Posterior cingulate gyrus (tissue), 11 donors: ENCODE measurements at regions not wholly inside any gene's neighbourhood (a gene's known extent, or its start where the extent isn't known, plus 50 kb on each side); places are given as distances from the start of the nearest gene placed in this dataset.

ENCODE experiments used
- DNase-seq, 10 donors: peaks; one replicate each; pipeline versions ENCODE4 v3.0.0 to v3.0.0-alpha.2; 2020 to 2021; ENCODE audit warnings: mixed read lengths in 3 of 10
- intact Hi-C: fragments of 100-400 bp; cut with DNase I; formaldehyde crosslinking; loops from one replicate; pipeline ENCODE4 v1.15.1; 2023

GRCh38 chr15:93311620-93312019 lies 222.6 kb upstream of the RGMA start:
- intact Hi-C loops = no loop called here
- DNase-seq = peak in 1 of 10 donors; percentile 68

- no peak for DNase-seq
Measured at GRCh38 chr15:93308026-93308690, 219.1 kb upstream of the RGMA start.

DNA sequence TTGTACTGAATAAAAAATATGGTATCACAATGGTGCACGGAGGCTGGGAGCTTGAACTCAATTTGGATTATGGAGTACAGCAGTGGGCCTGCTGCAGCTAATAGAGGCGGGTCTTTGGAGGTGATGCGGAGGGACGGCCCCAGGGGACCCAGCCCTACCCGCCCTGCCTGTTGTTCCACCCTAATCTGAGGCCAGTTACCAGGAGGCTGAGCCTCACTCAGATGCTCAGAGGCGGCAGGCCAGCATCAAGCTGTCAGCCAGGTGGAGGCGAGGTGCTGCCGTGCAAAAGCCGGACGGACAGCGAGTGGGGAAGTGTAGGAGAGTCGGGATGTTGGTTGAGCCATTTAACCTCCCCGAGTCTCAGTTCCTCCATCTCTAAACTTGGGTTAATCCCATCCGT lies 218.5 kb upstream of the RGMA start:
- intact Hi-C loops = no loop called here
- DNase-seq = peak in 1 of 10 donors; percentile 70

More at GRCh38 chr15:93308026-93308690, 219.1 kb upstream of the RGMA start:
- intact Hi-C loops = no loop called here

GRCh38 chr15:93305306-93305705 lies 216.3 kb upstream of the RGMA start:
- intact Hi-C loops = no loop called here
- DNase-seq = no peak

DNA sequence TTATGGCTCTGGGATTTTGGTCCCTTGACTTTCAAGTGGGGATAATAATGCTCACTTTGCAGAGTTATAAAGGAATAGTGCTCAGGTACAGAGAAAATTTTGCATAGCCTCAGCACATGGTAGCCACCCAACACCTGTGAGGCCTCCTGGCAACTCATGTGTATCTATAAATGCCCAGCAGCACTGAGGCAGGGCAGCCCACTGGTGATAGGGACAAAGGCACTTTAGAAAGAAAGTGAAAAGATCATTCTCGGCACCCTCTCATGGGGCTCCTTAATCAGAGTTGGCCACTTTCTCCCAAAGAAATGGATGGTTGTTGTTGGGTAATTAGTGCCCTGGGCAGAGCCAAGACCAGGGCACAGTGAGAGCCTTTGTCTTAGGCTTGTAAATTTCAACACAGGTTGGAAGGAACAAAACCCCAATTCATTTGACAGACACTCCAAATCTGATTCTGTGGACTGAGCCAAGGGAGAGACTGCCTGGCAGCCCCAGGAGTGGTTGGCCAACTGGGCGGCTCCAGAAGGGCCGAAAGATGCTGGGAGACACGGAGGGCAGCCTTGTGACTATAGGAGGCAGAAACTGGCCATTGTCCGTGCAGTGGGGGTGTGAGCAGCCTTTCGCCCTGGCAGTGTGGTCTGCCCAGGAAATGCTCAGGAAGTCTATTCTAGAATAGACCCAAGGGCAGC lies 213.2 kb upstream of the RGMA start:
- DNase-seq = peak; percentile 36 to 93 (median 69)
- intact Hi-C loops = no loop called here

DNA sequence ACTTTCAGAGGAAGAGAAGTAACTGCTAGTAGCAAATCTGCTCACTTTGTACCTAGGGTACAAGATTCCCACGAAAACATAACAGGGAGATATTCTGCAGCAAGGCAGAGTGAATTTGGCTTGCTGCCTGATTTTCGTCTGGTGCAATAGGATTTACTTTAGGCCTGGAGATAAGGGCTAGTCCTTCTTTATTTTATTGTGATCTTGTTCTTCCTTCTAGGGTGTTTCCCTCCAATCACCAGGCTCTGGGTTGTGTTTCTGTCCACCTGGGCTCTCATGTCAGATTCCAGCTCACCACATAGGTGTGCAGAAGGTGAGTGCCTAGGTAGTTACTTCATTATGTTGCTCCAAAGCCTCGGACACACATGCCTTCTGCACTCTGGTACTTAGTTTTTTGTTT lies 211.8 kb upstream of the RGMA start:
- intact Hi-C loops = no loop called here
- peak in 1 of 10 donors; percentile 15 for DNase-seq

GRCh38 chr15:93299675-93300074 lies 210.7 kb upstream of the RGMA start:
- intact Hi-C loops = no loop called here
- DNase-seq = peak in 1 of 10 donors; percentile 8

- peak in 6 of 10 donors; percentile 22 to 88 (median 63) for DNase-seq
- intact Hi-C loops = no loop called here
Measured at GRCh38 chr15:93298901-93299300, 209.9 kb upstream of the RGMA start.

DNA sequence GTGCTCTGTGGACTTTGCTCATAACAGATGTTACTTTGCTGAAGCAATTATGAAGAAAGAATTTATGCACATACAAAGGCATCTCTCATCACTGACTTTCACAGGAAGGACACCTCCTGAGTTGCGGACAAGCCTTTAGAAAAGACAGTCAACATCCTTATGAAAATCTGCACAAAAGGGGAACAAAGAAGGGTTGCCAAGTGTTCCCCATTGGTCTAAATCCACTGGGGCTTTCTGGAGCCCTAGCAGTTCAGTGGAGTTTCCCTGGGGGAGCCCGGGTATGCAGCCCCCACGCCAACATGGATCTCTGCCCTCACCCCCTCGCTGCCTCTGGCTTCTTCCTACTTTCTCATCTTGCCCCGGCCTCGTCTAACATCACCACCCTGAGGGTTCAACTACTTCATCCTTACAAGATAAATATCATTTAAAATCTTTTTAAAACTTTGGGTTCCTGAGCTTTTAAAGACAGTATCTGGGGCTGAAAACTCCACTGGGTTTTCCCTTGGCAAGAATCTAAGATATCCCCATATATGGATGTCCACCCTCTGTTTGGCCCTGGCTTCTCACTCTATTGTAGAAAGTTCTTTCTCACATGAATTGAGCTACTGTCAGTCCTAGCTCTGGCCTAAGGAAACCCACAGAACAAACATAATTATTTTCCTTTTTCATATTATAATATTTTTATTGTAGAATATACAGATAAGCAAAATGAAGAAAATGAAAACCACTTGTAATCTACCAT lies 207.9 kb upstream of the RGMA start:
- intact Hi-C loops = no loop called here
- peak in 1 of 10 donors; percentile 19 for DNase-seq

GRCh38 chr15:93294896-93295295 lies 205.9 kb upstream of the RGMA start:
- intact Hi-C loops = no loop called here
- DNase-seq = no peak

DNA sequence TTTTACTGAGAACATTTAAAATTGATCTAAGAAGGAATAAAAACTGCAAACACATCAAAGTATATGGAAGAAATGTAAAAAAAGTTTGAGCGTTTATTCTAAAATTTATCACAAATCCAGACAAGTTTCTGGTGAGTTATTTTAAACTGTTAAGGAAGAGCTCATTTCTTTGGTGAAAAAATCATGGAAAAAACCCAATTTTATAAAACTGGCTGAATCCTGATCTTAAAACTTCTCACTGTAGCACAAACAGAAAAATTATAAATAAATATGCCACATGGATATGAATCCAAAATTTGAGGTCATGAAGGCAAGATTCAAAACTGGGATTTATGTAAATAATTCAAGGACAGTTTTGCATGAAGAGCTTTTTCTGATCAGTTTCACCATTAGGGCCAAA lies 205.1 kb upstream of the RGMA start:
- intact Hi-C loops = no loop called here
- DNase-seq = no peak

- intact Hi-C loops = no loop called here
- no peak for DNase-seq
Measured at GRCh38 chr15:93291380-93291779, 202.4 kb upstream of the RGMA start.

DNA sequence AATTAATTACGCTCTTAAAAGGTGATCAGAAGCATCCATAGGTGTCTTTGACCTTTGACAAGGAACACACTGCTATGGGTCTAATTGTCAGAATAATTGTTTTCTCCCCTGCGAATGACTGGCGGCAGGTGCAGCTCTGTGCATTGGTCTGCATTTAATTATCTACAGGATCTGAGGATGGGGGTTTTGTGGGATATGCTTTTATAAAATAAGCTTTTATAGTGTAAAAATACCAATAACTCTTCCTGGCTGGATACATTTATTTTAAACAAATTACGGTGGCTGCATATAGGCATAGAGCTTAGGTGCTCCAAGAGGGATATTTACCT lies 201.6 kb upstream of the RGMA start:
- intact Hi-C loops = no loop called here
- DNase-seq = no peak

- intact Hi-C loops = no loop called here
Measured at GRCh38 chr15:93289941-93290617, 201.1 kb upstream of the RGMA start.

DNA sequence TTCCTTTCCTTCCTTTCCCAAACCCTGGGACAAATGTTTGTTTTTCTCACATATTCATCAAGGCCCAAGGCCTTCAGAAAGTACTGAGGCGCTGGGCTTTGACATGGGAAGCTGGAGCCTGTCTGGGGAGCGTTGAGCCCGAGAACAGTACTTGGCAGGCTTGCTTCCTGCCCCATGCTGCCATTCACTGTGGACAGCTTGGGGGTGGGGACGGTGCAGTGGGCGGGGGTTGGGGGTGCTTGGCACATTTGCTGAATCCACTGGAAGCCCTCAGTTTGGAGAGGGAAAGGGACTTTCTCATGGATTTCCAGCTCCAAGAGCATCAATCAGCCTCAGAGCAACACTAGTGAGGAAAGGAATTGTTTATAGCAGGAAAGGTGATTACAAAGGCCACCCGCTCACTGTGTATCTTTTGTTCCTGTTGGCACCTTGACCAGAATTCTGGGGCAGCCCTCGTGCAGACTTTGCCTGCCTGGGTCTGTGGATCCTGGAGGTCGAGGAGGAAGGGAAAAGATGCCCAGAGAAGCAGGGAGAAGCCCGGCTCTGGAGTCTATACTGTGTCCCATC lies 199.8 kb upstream of the RGMA start:
- intact Hi-C loops = no loop called here
- peak in 4 of 10 donors; percentile 16 to 54 (median 22) for DNase-seq

More at GRCh38 chr15:93289941-93290617, 201.1 kb upstream of the RGMA start:
- peak in 1 of 10 donors; percentile 24 for DNase-seq

GRCh38 chr15:93286446-93286845 lies 197.4 kb upstream of the RGMA start:
- DNase-seq = peak in 1 of 10 donors; percentile 13
- intact Hi-C loops = no loop called here

- DNase-seq = peak in 1 of 10 donors; percentile 11
- intact Hi-C loops = no loop called here
Measured at GRCh38 chr15:93283854-93284253, 194.8 kb upstream of the RGMA start.

DNA sequence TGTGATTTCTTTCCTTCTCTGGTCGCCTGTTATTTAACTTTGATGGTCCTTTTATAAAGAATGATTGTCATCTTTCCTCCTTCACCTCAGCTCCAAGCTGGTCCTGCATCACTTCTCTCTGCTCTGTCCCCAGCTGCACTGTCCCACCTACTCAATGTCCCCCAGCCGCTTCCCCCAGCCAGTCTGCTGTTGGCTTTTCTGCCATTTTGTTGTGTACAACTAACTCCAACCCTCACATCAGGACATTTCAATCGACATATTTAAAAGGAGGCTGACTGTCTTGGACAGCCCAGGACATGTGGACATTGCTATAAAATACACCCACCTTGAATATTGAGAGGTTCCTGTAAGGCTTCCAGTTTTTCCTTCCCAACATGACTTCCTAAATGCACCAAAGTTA lies 193.8 kb upstream of the RGMA start:
- DNase-seq = peak in 1 of 10 donors; percentile 28
- intact Hi-C loops = no loop called here

DNA sequence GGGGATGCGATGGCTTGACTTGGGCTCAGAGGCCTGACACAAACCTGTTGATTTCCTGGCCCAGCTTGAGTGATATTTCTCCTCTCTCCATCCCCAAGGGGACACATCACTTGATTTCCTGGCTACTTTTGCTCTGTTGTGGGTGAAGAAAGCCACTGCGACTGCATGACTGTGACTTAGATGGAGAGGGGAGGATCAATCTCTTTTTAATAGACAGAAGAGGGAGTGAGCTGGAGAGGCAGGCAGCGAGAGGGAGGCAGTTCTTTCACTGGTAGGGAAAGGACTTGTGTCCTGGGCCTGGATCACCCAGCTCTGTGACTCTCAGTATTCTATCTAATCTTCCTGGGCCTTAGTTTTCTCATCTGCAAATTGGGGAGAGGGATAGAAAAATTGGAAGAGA lies 189.8 kb upstream of the RGMA start:
- peak in 1 of 10 donors; percentile 1 for DNase-seq
- intact Hi-C loops = no loop called here

GRCh38 chr15:93278006-93278405 lies 189.0 kb upstream of the RGMA start:
- no peak for DNase-seq
- intact Hi-C loops = no loop called here

GRCh38 chr15:93274257-93274656 lies 185.2 kb upstream of the RGMA start:
- peak in 1 of 10 donors; percentile 55 for DNase-seq
- intact Hi-C loops = no loop called here
